ENCODE measurements at regions not wholly inside any gene's neighbourhood (a gene's known extent, or its start where the extent isn't known, plus 50 kb on each side); places are given as distances from the start of the nearest gene placed in this dataset.

GRCh38 chrX:46325312-46325877 lies 219.8 kb downstream of the ZNF674 start:
- no peak for TF ChIP-seq RAD21 (IDR thresholded peaks at IDR 0.05; ENCODE audit: low read length)
- no peak for TF ChIP-seq CEBPB (IDR thresholded peaks at IDR 0.05; ENCODE audit: low read depth, low read length)
- TF ChIP-seq POLR2A (IDR thresholded peaks at IDR 0.05; ENCODE audit: low read depth, low read length) = no peak
- no peak for TF ChIP-seq RCOR1 (IDR thresholded peaks at IDR 0.05; ENCODE audit: insufficient replicate concordance, low read length)
- TF ChIP-seq CHD1 (IDR thresholded peaks at IDR 0.05; ENCODE audit: low read depth, low read length) = no peak
- no peak for TF ChIP-seq ELK1 (IDR thresholded peaks at IDR 0.05; ENCODE audit: borderline replicate concordance, low read depth, low read length)
- no peak for TF ChIP-seq MXI1 (IDR thresholded peaks at IDR 0.05; ENCODE audit: borderline replicate concordance, low read depth, low read length)
- no peak for TF ChIP-seq RFX5 (IDR thresholded peaks at IDR 0.05; ENCODE audit: low read depth, low read length)
- TF ChIP-seq FOS (IDR thresholded peaks at IDR 0.05; ENCODE audit: low read depth, low read length) = no peak
- TF ChIP-seq SMC3 (IDR thresholded peaks at IDR 0.05; ENCODE audit: low read depth, low read length) = no peak
- TF ChIP-seq BHLHE40 (IDR thresholded peaks at IDR 0.05; ENCODE audit: low read depth, low read length) = no peak
- TF ChIP-seq MAFK (IDR thresholded peaks at IDR 0.05; ENCODE audit: low read depth, low read length) = no peak
- no peak overlapping the region for H2AFZ ChIP-seq (replicated peaks; ENCODE audit: low read length, poor library complexity)
- dilution Hi-C loops (cut with HindIII; ENCODE audit: low sequenced_read_pairs, unreplicated experiment) (no loop called here), in situ Hi-C loops (cut with MboI; ENCODE audit: low sequenced_read_pairs) (no loop called here), intact Hi-C loops (cut with micrococcal nuclease) (no loop called here)
- H2BK120ac ChIP-seq (ENCODE audit: low read depth, low read length) = no peak overlapping the region
- H2BK20ac ChIP-seq (ENCODE audit: low read depth, low read length) = no peak overlapping the region
- H4K5ac ChIP-seq (ENCODE audit: low read depth, low read length) = no peak overlapping the region
- 0 out of 2 replicates have a peak, but pooled peaks cover 2% of the 10 kb centered on the region for H3K9me3 ChIP-seq (ENCODE audit: control insufficient read depth, insufficient read depth, low read length)
- no peaks in the 10 kb centered on the region for H3K79me1 ChIP-seq (ENCODE audit: low read depth in 1 of 2, low read length in 2 of 2)
- no peak overlapping the region for H2BK5ac ChIP-seq (ENCODE audit: low read depth, low read length, poor library complexity, severe bottlenecking)
- no peak overlapping the region for H3K18ac ChIP-seq (ENCODE audit: low read depth, low read length)
- H3K14ac ChIP-seq (replicated peaks; ENCODE audit: low read depth, low read length) = no peak overlapping the region
- H3K9ac ChIP-seq (ENCODE audit: low read depth, low read length) = no peak overlapping the region
- H3K4me2 ChIP-seq (ENCODE audit: low read depth, low read length) = no peak overlapping the region
- no peak overlapping the region for H3K23ac ChIP-seq (ENCODE audit: low read depth, low read length)
- WGBS, 2 experiments (ENCODE audit: extremely low coverage in 2 of 2, insufficient read length in 1 of 2) = no CpG with 5 or more reads among the region's 5 CpGs
- H2AK5ac ChIP-seq (ENCODE audit: low read depth, low read length) = no peak overlapping the region
- ATAC-seq (ENCODE audit: low read depth) = peak; percentile 87
- H3K9me1 ChIP-seq (ENCODE audit: insufficient read depth, low read length) = no peaks in the 10 kb centered on the region
- no peak overlapping the region for H3K4me3 ChIP-seq (ENCODE audit: insufficient read depth, low read depth, low read length)
- no peak overlapping the region for H4K91ac ChIP-seq (ENCODE audit: insufficient read depth, low read depth, low read length)
- no peak overlapping the region for H3K56ac ChIP-seq (ENCODE audit: extremely low read depth, insufficient read depth, low read length)
- H3K27me3 ChIP-seq (ENCODE audit: control insufficient read depth, insufficient read depth, low read length) = peaks cover 7% of the 10 kb centered on the region
- DNase-seq = peak; percentile 52
- ChIA-PET POLR2A (ENCODE audit: unreplicated experiment) (no interaction called here), CTCF (no interaction called here)
- no peak overlapping the region for H2AK9ac ChIP-seq (replicated peaks; ENCODE audit: low read depth, low read length, poor library complexity)
- no peak overlapping the region for H3K4ac ChIP-seq (ENCODE audit: low read depth, low read length)
- 0 out of 2 replicates have a peak, but pooled peaks cover 2% of the 10 kb centered on the region for H3K4me1 ChIP-seq (ENCODE audit: control insufficient read depth, insufficient read depth, low read length)
- H4K8ac ChIP-seq (ENCODE audit: low read depth in 2 of 2, low read length in 2 of 2) = no peak overlapping the region
- H3K27ac ChIP-seq (ENCODE audit: insufficient read depth, low read length) = no peak overlapping the region
- H4K20me1 ChIP-seq (ENCODE audit: insufficient read depth, low read length) = no peaks in the 10 kb centered on the region
- H3K36me3 ChIP-seq (ENCODE audit: control insufficient read depth, insufficient read depth, low read length) = no peaks in the 10 kb centered on the region
- H2BK15ac ChIP-seq (ENCODE audit: low read depth, low read length) = no peak overlapping the region
- BruUV-seq (replicated peaks) = no TSS peak

Measured in IMR-90 (cell line).